Muscle layer of colon (tissue), 2 donors: ENCODE measurements at regions not wholly inside any gene's neighbourhood (a gene's known extent, or its start where the extent isn't known, plus 50 kb on each side); places are given as distances from the start of the nearest gene placed in this dataset.

Source experiments
- H3K27ac ChIP-seq: one replicate; pipeline ENCODE4 v1.7.0; 2013; ENCODE audit warnings: low read depth, mild to moderate bottlenecking, low read length, moderate library complexity
- H3K27me3 ChIP-seq, 2 donors: one replicate each; pipeline ENCODE4 v1.7.0; 2013; ENCODE audit warnings: low read length in 2 of 2, mild to moderate bottlenecking in 2 of 2; ENCODE audit not compliant: insufficient read depth in 2 of 2, control insufficient read depth in 1 of 2
- H3K36me3 ChIP-seq: one replicate; pipeline ENCODE4 v1.7.0; 2013; ENCODE audit warnings: mild to moderate bottlenecking, low read length; ENCODE audit not compliant: insufficient read depth
- H3K4me1 ChIP-seq: one replicate; pipeline ENCODE4 v1.7.0; 2013; ENCODE audit warnings: mild to moderate bottlenecking, low read length; ENCODE audit not compliant: insufficient read depth
- H3K4me3 ChIP-seq, 2 donors: one replicate each; pipeline ENCODE4 v1.7.0; 2013; ENCODE audit warnings: low read length in 2 of 2, low read depth in 1 of 2, mild to moderate bottlenecking in 1 of 2, moderate library complexity in 1 of 2
- H3K9ac ChIP-seq: one replicate; pipeline ENCODE4 v1.7.0; 2013; ENCODE audit warnings: low read length
- H3K9me3 ChIP-seq: one replicate; pipeline ENCODE4 v1.7.0; 2013; ENCODE audit warnings: mild to moderate bottlenecking, low read length
- donor health status: abdominal sarcoma.
- donor health status: Adenocarcinoma of cecum.

GRCh38 chr1:59012378-59012777 lies 228.5 kb upstream of the JUN start:
- Histone ChIP-seq H3K27me3 (no peaks in the 10 kb centered on the region), H3K9me3 (no peaks in the 10 kb centered on the region), H3K4me1 (peaks cover 59% of the 10 kb centered on the region), H3K9ac (no peak overlapping the region), H3K27ac (peak overlapping the region; percentile 85), H3K4me3 (no peak overlapping the region), H3K36me3 (no peaks in the 10 kb centered on the region)

- no peaks in the 10 kb centered on the region for H3K27me3 ChIP-seq
- H3K27ac ChIP-seq: peak overlapping the region; percentile 85
- no peaks in the 10 kb centered on the region for H3K9me3 ChIP-seq
- H3K36me3 ChIP-seq: no peaks in the 10 kb centered on the region
- H3K4me3 ChIP-seq: peak overlapping the region; percentile 4 to 10
- H3K4me1 ChIP-seq: peaks cover 49% of the 10 kb centered on the region
- H3K9ac ChIP-seq: peak overlapping the region; percentile 25
These were observed 229.6 kb upstream of the JUN start for GRCh38 chr1:59013276-59013927.

- peak overlapping the region; percentile 9 for H3K9ac ChIP-seq
- peaks cover 44% of the 10 kb centered on the region for H3K4me1 ChIP-seq
- H3K9me3 ChIP-seq: no peaks in the 10 kb centered on the region
- H3K27ac ChIP-seq: peak overlapping the region; percentile 85
- H3K4me3 ChIP-seq: peak overlapping the region in 1 of 2 donors; percentile 4
- no peaks in the 10 kb centered on the region for H3K27me3 ChIP-seq
- H3K36me3 ChIP-seq: no peaks in the 10 kb centered on the region
These were observed 230.1 kb upstream of the JUN start for GRCh38 chr1:59013928-59014279.

- Histone ChIP-seq H3K27me3 (no peaks in the 10 kb centered on the region), H3K4me3 (peak overlapping the region in 1 of 2 donors; percentile 3), H3K36me3 (no peaks in the 10 kb centered on the region), H3K4me1 (peaks cover 48% of the 10 kb centered on the region), H3K27ac (peak overlapping the region; percentile 31), H3K9ac (no peak overlapping the region), H3K9me3 (no peaks in the 10 kb centered on the region)
These were observed 231.0 kb upstream of the JUN start for GRCh38 chr1:59014827-59015226.

- Histone ChIP-seq H3K9me3 (no peaks in the 10 kb centered on the region), H3K27me3 (no peaks in the 10 kb centered on the region), H3K36me3 (no peaks in the 10 kb centered on the region), H3K9ac (no peak overlapping the region), H3K4me3 (no peak overlapping the region), H3K4me1 (peaks cover 57% of the 10 kb centered on the region), H3K27ac (no peak overlapping the region)
These were observed 231.9 kb upstream of the JUN start for GRCh38 chr1:59015708-59016107.

GRCh38 chr1:59016390-59016789 lies 232.5 kb upstream of the JUN start:
- no peak overlapping the region for H3K27ac ChIP-seq
- no peak overlapping the region for H3K9ac ChIP-seq
- no peaks in the 10 kb centered on the region for H3K36me3 ChIP-seq
- H3K4me1 ChIP-seq: peaks cover 57% of the 10 kb centered on the region
- H3K4me3 ChIP-seq: no peak overlapping the region
- no peaks in the 10 kb centered on the region for H3K27me3 ChIP-seq
- H3K9me3 ChIP-seq: no peaks in the 10 kb centered on the region

GRCh38 chr1:59017501-59018231 lies 233.8 kb upstream of the JUN start:
- Histone ChIP-seq H3K27ac (no peak overlapping the region), H3K27me3 (no peaks in the 10 kb centered on the region)

GRCh38 chr1:59018446-59018845 lies 234.6 kb upstream of the JUN start:
- H3K9me3 ChIP-seq: no peaks in the 10 kb centered on the region
- no peaks in the 10 kb centered on the region for H3K36me3 ChIP-seq
- H3K4me1 ChIP-seq: peaks cover 42% of the 10 kb centered on the region
- H3K27ac ChIP-seq: no peak overlapping the region
- no peak overlapping the region for H3K4me3 ChIP-seq
- no peak overlapping the region for H3K9ac ChIP-seq
- H3K27me3 ChIP-seq: no peaks in the 10 kb centered on the region

More at GRCh38 chr1:59017501-59018231, 233.8 kb upstream of the JUN start:
- no peak overlapping the region for H3K9ac ChIP-seq
- no peak overlapping the region for H3K4me3 ChIP-seq
- no peaks in the 10 kb centered on the region for H3K36me3 ChIP-seq
- no peaks in the 10 kb centered on the region for H3K9me3 ChIP-seq
- peaks cover 50% of the 10 kb centered on the region for H3K4me1 ChIP-seq

GRCh38 chr1:59018860-59019259 lies 235.0 kb upstream of the JUN start:
- Histone ChIP-seq H3K9me3 (no peaks in the 10 kb centered on the region), H3K4me3 (no peak overlapping the region), H3K4me1 (peaks cover 38% of the 10 kb centered on the region), H3K27ac (no peak overlapping the region), H3K36me3 (no peaks in the 10 kb centered on the region), H3K9ac (no peak overlapping the region), H3K27me3 (no peaks in the 10 kb centered on the region)

- Histone ChIP-seq H3K4me3 (peak overlapping the region; percentile 12 to 36), H3K36me3 (no peaks in the 10 kb centered on the region), H3K27me3 (no peaks in the 10 kb centered on the region), H3K9me3 (no peaks in the 10 kb centered on the region), H3K4me1 (peaks cover 23% of the 10 kb centered on the region), H3K27ac (peak overlapping the region; percentile 28), H3K9ac (no peak overlapping the region)
These were observed 236.5 kb upstream of the JUN start for GRCh38 chr1:59020151-59020997.

- Histone ChIP-seq H3K27ac (no peak overlapping the region), H3K4me3 (no peak overlapping the region), H3K9me3 (no peaks in the 10 kb centered on the region), H3K27me3 (no peaks in the 10 kb centered on the region), H3K9ac (no peak overlapping the region), H3K4me1 (peaks cover 14% of the 10 kb centered on the region), H3K36me3 (no peaks in the 10 kb centered on the region)
These were observed 238.4 kb upstream of the JUN start for GRCh38 chr1:59022199-59022598.
